Kasumi-1 (cell line): ENCODE measurements at regions not wholly inside any gene's neighbourhood (a gene's known extent, or its start where the extent isn't known, plus 50 kb on each side); places are given as distances from the start of the nearest gene placed in this dataset.

Source experiments
- DNase-seq, 2 experiments: peaks; one replicate each; lab custom pipeline; 2025; lab: John Stamatoyannopoulos, UW

DNA sequence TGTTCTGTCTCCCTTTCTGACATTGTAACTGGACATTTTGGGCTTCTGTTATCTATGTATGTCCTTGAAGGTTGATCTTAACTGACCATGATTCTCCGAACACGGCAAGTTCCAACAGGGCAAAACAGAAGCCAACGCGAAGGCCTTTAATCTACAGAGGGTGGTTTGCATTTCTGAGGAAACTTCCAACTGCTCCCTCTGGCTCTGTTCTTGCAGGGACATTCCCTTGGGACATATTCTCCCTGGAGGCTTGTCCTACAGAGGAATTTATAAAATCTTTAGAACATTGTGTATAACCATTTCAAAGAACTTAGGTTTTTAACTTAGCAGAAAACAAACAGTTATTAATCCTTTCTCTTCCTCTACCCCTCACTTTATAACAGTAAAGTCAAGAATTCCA is 189.0 kb upstream of the CDYL start:
- no peak for DNase-seq

DNA sequence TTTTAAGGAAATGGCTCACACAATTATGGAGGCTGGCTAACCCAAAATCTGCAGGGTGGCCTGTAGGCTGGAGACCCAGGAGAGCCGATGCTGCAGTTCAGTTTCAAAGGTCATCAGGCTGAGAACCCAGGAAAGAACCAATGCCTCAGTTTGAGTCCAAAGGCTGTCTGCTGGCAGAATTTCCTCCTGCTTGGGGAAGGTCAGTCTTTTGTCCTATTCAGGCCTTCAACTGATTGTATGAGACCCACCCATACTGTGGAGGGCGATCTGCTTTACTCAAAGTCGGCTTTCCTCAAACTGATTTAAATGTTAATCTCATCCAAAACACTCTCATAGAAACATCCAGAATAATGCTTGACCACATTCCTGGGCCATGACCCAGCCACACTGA is 189.7 kb upstream of the CDYL start:
- no peak for DNase-seq

DNA sequence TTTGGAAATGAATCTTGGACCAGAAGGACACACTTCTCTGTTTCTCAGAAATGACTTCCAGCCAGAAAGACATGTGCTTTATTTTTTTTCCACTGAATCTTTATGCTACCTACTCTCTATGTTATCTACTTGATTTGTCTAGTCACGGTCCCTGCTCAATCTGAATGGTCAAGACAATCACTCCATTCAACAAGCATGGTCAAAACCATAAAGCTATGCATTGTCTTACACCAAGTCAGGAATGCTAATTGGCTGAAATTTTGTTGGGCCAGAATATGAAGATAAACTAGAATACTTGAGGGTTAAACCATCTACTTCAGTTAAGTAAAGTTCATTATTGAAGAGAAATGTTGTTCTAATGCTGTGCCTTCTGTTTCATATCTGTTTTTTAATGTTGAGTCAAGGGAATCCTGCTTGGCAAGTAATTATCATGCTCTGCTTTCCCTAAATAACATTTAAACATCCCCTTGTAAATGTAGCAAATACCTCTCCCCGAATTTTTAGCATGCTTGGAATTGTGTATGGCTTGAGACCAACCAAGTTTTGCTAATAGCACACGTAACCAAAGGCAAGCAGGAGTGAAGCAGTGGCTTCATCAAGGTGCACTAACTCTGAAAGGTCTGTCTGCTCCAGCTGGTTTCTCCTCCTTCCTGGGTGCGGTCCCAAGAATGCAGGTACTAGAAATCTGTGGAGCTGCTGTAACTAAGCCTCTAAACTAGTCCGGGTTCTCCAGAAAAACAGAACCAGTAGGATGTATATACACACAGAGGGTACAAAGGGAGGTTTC is 190.3 kb upstream of the CDYL start:
- DNase-seq: no peak

DNA sequence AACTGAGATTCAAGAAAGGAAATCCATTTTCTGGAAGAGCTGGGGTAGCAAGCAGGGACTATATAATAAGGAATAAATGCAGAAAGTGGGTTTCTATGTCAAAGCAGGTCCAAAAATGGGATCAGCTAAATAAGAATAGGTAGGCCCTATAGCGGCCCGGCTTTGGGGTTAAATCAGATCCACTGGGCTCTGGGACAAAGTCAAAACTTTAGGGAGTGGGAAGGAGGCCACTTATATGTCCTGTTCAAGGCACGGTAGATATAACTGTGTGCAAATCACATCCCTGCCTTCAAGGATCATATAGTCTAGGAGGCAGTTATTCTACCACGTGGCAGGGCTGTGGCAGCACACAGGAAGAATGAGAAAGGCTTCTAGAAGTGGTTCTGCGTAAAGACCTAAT is 191.4 kb upstream of the CDYL start:
- DNase-seq: no peak

DNA sequence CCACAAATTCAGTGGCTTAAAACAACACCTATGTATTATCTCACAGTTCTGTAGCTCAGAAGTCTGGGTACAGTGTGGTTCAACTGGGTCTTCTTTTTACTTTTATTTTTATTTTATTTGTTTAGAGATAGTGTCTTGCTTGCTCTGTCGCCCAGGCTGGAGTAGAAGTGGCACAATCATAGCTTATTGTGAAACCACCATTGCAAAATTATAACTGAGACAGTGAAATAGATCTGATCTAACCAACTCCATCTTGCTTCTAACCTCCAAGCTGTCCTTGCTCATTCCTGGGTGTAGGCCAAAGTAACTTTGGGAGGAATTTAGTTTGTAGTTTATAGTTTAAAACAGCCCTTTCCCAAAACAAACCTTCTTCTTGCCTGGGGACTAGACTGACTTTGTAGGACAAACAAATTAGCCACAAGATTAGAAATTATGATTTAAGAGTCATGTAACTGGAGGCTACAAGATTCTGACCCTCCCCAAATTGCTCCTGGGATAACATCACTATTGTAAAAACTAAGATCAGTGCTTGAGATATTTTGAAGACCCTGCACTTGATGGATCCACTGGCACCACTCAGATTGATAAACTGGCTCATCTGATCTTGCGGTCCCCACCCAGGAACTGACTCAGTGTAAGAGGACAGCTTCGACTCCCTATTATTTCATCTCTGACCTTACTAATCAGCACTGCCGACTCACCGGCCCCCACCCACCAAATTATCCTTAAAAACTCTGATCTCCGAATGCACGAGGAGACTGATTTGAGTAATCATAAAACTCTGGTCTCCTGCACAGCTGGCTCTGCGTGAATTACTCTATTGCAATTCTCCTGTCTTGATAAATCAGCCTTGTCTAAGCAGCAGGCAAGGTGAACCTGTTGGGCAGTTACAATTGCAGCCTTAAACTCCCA is 193.4 kb upstream of the CDYL start:
- DNase-seq: no peak

DNA sequence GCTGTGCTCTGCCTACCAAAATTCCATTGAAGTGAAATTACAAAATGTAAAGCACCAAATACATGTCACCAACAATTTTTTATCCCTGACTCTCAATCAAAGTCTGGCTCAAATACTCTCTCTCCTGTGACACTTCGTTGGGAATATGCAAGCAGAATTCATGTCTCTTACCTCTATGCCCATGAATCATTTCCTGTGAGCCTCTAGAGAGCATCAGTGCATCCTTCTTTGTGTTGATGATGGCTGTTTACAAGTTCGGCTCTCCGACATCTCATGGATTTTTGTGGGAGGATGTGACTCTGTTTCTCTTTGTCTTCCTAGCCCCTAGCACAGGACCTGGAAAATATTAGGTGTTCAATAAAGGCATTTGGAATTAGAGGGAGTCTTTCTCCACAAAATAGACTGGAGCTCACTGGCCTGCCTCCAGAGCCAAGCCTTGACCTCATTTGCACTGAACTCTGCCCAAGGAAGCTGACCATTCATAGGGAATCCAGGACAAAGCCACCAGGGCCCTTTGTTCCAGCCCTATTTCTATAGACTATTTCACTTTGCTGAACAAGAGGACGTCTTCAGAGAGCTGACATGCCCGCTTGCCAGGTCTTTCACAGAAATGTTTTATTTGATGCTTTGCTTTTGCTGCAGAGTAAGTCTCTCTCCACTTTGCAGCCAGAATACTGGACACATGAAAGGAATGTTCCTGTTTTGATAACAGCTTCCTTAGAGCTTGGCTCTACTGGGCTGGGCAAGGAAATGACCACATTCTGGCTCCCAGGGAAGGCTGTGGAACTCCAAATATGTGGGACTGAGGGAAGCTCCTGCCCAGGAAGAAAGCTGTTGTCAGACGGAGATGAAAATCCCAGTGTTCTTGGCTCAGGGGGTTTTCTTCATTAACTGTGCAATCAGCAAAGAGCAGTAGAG is 194.5 kb upstream of the CDYL start:
- DNase-seq: no peak

DNA sequence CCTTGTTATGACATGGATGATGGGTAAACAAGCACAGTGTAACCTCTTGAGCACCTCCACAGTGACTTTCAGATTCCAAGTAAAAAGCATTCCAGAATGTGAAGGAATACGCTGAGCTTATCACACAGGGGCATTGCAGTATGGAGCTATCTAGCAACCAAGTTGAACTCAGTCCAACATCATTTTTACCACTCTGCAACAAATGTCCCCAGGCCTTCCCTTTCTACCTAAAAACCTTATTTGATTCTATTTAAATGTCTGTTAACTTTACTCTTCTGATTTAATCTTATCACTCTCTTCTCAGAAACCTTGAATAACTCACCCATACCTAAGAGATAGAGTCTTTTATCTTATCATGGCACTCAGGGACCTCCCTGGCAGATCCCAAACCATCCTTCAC is 195.8 kb upstream of the CDYL start:
- DNase-seq: no peak

DNA sequence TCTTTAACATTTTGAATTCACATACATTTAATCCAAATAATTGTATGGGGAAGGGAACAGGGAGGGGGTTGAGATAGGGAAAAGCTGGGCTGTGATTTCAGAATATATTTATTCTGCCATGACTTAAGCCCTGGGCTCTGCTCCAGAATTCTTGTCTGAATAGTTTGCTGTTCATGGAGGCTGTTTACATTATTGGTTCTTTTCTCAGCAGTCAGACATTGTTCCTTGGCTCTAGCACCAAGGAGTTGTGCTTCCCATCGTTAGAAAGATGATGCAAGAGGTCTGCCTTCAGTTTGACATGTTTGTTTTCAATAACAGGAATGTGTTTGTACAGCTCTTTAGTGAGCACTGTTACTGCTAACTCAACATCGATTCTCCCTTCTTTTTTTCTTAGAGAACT is 198.8 kb upstream of the CDYL start:
- no peak for DNase-seq

DNA sequence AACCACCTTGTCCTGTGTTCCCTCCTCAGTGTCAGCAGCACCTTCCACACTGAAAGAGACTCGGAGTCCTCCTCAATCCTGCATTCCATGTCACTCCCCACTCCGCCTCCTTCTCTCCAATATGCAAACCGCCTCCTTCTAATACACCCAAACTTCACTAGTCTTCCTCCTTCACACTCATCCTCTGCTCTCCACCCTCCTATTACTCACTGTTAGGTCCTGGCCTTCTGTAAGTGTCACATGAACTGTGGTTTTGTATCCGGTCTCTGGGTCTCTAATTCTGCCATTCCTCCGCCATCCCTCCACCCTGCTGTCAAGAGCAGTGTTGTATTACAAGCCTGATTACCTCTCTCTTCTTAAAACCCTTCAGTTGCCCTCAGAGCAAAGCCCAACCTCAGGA is 200.5 kb upstream of the CDYL start:
- no peak for DNase-seq

DNA sequence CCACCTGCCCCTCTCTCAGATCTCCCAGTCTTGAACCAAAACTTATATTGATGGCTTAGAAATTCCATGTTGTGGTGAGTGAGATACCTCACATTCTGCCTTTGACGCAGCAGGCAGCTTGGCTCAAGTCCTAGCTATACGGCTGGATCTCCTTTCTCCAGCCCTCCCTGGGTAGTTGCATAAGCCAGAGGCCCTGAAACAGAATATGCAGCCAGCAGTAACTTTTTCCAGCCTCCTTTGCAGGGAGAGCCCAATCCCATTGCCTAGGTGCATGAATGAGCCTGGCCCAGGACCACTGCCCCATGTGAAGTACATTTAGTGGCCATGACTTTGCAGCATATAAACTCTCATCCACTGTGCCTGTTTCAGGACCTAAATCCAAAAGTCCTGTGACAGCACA is 202.2 kb upstream of the CDYL start:
- DNase-seq: no peak

DNA sequence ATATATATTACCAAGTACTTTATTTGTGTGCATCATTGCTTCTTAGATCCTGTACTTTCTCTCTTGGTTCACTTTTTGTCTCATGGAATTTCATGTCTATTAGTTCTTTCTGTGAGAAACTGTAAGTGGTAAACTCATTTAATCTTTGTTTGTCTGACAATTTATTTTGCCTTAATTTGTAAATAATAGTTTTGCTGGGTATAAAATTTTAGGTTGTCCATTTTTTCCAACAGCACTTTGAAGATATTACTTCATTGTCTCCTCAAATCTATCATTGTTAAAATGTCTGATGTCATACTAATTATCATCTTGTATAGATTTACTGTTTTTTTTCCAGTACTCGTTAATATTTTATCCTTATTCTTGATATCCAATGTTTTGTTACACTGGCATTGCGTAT is 205.2 kb upstream of the CDYL start:
- no peak for DNase-seq

DNA sequence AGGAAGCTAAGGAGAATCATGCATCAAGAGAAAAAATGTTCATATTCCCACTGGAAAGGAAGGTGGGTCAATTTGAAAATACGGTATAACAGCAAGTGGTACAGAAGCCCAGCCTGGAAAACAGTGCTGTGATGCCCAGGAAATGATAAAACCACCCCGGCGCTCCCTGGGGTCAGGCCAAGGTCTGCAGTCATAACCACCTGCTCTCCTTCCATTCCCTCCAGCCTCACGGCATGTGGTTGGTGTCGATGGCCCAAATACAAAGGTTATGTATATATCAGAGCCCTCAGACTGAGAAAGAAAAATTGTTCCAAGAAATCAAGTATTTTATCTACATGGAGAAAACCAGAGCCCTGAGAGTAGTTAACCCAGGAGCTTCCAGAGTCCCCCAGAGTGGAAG is 208.1 kb upstream of the CDYL start:
- DNase-seq: no peak

DNA sequence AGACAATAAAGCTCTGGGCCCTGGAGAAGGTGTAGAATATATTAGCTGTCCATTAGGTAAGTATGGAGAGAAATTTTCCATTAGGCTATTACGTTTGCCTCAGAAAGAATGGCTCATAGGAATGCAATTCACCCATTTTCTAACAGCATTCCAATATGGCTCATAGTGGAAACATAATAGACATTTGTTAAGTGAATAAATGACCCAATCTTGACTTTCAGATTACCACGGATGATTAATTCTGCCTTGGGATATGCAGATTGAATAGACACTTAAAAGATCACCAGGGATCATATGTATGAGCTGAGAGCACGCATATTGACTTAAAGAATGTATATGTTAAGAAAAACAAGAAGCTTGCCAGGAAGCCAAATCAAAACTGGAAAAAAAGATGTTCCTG is 209.1 kb upstream of the CDYL start:
- DNase-seq: no peak

DNA sequence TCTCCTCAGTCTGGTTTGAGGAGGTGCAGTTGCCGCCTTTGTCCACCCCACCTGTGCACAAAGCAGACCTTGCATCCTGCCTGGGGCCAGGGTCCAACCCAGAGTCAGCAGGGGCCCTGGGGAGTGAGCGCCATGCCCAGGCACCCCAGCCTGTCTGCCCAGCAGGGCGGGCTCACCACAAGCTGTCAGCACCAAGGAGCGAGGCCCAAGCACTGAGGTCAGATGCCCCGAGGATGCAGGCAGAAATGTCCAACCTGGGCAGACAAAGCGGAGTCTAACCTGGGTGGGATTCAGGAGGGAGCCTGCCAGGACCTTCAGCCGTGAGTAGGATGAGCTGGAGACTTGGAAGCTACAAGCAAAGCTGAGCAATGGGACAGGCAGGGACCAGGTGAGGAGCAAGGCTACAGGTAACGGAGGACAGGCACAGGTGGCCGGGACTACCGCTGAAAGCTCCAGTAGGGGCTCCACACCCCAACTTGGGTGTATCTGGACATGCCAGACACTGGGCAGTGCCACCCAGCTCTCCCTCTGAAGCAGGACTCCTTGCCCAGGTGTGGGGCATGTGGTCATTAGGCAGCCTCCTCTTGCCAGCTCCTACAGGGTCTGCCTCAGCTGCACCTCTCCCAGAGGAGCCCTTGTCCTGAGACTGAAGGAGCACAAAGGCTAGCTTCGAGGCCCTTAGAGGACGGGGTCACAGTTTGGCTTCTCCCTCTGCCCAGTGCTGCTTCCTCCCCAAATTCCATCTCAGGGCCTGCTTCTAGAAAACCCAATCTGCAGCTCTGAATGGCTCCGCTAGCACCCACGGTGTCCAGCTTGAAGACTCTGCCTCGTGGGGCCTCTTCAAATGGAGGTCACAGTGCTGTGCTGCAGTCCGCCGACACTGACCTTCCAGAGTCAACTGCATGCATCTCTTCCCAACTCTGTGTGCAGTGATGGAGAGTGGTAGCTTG is 210.6 kb upstream of the CDYL start:
- no peak for DNase-seq

DNA sequence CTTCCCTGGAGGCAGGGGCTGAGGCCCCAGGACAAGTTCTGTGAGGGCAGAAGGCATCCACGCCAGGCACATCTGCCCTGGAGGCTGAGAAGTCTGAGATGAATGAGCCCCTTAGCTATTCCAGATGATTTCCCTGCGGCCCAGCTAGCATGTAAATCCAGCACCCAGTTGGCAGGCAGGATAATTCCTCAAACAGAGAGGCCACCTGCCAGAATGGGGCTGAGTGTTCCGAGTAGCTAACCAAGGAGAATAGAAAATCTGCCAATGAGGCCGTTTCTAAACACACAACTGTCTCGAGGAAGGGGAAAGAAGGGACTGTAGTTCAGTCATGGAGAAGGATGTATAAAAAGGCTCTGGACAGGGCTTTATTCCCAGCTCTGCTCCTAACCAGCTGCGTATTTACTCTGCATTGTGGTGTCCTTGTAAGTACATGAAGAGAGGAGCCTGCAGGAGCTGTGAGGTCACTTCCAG is 211.4 kb upstream of the CDYL start:
- DNase-seq: no peak

DNA sequence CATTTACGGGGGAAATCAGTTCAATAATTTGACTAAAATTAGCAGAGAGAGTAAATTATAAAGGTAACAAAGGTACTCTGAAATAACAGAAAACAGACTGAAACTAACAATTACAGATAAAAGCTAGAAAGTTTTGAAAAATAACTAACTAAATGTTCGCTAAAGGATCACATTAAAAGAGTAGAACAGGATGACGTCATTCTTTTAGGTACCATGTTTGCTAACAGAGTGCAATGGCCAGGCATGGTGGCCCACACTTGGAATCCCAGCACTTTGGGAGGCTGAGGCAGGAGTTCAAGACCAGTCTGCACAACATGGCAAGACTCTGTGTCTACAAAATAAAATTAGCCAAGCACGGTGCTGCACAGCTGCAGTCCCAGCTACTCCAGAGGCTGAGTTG is 212.3 kb upstream of the CDYL start:
- DNase-seq: no peak

DNA sequence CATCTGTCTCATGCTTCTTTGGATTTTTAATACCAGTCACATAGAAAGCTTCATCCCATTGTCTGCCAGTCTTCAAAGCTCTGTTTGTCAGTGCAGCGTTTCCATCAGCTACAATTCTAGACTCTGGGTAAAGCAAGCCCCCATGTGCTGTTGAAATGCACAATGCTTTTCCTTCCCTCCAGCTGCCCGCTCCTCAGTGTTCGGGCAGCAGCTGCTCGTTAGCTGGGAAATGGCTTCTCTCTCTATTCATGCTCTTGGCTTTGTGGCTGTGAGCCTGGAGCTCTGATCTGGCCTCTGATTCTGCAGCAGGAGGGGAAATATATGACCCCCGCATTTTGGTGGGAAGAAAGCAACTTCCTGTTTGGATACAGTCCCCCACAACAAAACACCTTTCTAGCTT is 213.0 kb upstream of the CDYL start:
- DNase-seq: no peak

DNA sequence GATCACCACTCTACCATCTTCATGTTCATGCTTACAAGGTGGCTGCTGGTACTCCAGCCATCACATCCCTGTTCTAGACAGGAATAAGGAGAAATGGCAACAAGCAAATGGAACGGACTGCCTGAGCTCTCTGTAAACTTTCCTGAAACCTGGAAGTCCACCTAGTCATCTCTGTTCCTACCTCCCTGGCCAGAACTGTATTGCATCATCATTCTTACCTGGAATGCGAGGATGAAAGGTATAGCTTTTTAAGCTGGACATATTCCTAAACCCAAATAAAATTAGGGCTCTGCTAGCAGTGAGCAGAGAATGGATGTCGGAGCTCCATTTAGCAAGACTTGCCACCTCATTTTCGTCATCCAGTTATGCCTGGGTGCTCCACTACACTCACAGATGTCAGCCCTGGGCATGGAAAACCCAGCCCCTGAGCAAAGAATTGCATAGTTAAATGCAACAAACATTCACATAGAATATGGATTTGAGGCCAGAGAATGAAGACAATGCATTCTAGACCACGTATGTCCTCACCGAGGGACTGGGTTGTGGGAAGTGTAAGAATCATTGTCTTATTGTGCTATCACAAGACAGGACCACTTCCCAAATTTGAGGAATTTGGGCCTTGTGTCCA is 214.3 kb upstream of the CDYL start:
- no peak for DNase-seq

DNA sequence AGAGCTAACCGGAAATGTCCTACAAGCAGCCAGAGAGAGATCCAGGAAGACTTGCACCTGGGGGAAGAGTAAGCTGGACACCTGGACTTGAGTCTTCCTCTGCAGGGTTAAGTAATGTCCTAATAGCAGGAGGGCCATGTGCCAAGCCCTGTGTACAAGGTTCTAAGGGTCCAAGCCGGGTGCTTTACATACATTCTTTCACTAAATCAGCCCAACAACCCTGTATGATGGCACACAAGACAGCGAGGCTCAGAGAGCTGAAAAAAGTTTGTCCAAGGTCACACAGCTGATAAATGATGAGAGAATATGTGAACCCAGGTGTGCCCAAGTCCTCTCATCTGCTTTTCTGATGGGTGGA is 215.1 kb upstream of the CDYL start:
- no peak for DNase-seq

DNA sequence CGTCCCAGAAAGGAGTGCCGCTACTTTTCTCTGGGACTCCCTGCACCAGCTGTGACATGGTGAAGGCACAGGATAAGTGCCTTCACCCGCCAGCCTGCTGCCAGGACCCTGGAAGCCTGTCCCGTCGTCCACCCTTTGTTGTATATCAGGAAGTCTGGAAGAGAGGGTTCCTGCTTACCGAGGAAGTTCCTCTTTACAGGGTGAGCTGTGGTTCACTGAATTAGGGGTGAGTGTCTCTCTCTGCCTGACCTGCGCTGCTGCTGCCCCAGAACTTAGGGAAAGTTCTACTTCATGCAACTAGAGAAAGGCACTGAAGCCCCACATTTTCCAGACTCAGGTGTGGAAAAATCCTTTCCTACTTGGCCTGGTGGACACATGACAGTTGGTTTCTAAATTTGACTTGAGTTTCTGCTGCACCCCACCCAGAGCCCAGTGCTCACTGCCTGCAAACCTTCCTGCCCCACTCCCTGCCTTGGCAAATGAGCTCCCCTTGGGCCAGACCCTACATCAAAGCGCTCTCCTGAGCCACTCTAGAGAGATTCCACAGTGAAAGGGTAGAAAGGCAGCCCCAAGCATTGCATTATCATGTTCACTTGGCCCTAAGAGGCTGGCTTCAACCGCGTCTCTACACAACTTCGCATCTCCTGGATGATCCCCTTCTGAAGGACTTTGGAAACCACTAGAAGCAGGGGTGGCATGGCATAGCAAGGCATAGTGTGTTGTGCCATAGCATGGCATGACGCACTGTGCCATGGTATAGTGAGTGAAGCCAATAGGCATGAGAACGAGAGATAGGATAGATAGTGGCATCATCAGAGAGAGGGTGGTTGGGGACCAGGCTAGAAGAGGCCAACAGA is 215.8 kb upstream of the CDYL start:
- peak; percentile 39 to 46 for DNase-seq
